Breast epithelium (tissue), 4 donors: ENCODE measurements at regions not wholly inside any gene's neighbourhood (a gene's known extent, or its start where the extent isn't known, plus 50 kb on each side); places are given as distances from the start of the nearest gene placed in this dataset.

Source experiments
- DNase-seq, 2 donors: peaks; one replicate each; pipeline ENCODE4 v3.0.0-alpha.2; 2019; ENCODE audit warnings: low spot score in 2 of 2
- H3K27ac ChIP-seq, 2 donors: fragments of 200-600 bp; sonication (generic) in 1 of 2; one replicate each; pipeline ENCODE4 v1.5.1; 2016 to 2019; ENCODE audit warnings: mild to moderate bottlenecking in 1 of 2
- H3K27me3 ChIP-seq, 2 donors: fragments of 200-600 bp; sonication (generic) in 1 of 2; one replicate each; pipeline versions ENCODE4 v1.5.1 to v1.6.0; 2017 to 2019; ENCODE audit warnings: control low read depth in 1 of 2, mild to moderate bottlenecking in 1 of 2
- H3K36me3 ChIP-seq: fragments of 200-600 bp; one replicate; pipeline ENCODE4 v1.5.1; 2019
- H3K4me1 ChIP-seq, 2 donors: fragments of 200-600 bp; sonication (generic); one replicate each; pipeline ENCODE4 v1.5.1; 2016 to 2019; ENCODE audit warnings: control low read depth in 1 of 2
- H3K4me3 ChIP-seq, 3 donors: fragments of 200-600 bp; sonication (generic); 1 replicate in 2 of 3; 2 replicates in 1 of 3; pipeline ENCODE4 v1.5.1; 2016 to 2019; ENCODE audit warnings: mild to moderate bottlenecking in 3 of 3, moderate library complexity in 2 of 3
- H3K9me3 ChIP-seq, 2 donors: fragments of 200-600 bp; sonication (generic) in 1 of 2; one replicate each; pipeline ENCODE4 v1.5.1; 2016 to 2019; ENCODE audit warnings: control low read depth in 1 of 2
- POLR2A ChIP-seq: fragments of 450-650 bp; IDR thresholded peaks from one replicate; pipeline ENCODE4 v1.6.1; 2016; ENCODE audit warnings: antibody characterized with exemption, mild to moderate bottlenecking, moderate library complexity
- POLR2AphosphoS5 ChIP-seq, 3 donors: sonication (generic); formaldehyde crosslinking; IDR thresholded peaks; one replicate each; pipeline ENCODE4 v1.6.1; 2017; ENCODE audit warnings: antibody characterized with exemption in 3 of 3
- intact Hi-C: fragments of 100-400 bp; cut with DNase I; formaldehyde crosslinking; loops from one replicate; pipeline ENCODE4 v1.15.1; 2023; ENCODE audit warnings: low total_unique reads
- TF ChIP-seq, protein P1 (sequence below), 3 donors: fragments of 450-650 bp; IDR thresholded peaks; one replicate each; pipeline ENCODE4 v1.5.1; 2016 to 2017; ENCODE audit warnings: antibody characterized with exemption in 3 of 3, mild to moderate bottlenecking in 3 of 3, moderate library complexity in 3 of 3

DNA sequence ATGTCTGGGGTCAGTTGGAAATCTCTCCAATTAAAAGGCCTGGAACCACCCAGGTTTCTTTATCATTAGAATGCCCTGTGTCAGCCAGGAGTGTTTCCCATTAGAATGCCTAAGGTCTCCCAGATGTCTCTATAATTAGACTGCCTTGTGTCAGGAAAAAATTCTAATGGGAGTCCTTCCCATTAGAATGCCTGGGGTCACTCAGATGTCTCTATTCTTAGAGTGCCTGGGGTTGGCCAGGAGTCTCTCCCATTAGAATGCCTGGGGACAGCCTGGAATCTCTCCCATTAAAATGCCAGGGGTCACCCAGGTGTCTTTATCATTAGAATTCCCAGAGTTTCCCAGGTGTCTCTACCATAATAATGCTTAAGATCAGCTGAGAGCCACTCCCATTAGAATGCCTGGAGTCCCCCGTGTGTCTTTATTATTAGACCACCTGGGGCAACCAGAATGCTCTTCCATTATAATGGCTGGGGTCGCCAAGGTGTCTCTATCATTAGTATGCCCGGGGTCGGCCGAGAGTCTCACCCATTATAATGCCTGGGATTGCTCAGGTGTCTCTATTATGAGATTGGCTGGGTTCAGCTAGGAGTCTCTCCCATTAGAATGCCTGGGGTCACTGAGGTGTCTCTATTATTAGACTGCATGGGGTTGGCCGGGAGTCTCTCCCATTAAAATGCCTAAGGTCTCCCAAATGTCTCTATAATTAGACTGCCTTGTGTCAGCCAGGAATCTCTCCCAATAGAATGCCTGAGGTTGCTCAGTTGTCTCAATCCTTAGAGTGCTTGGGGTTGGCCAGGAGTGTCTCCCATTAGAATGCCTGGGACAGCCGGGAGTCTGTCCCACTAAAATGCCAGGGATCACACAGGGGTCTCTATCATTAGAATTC lies 2254.6 kb downstream of the TP53TG3F start:
- Histone ChIP-seq H3K9me3 (peaks cover 32 to 47% of the 10 kb centered on the region in 2 donors), H3K4me3 (no peak overlapping the region), H3K4me1 (no peaks in the 10 kb centered on the region), H3K27me3 (no peaks in the 10 kb centered on the region), H3K36me3 (no peaks in the 10 kb centered on the region), H3K27ac (no peak overlapping the region)
- TF ChIP-seq POLR2AphosphoS5 (IDR thresholded peaks at IDR 0.05) = no peak
- no peak for TF ChIP-seq POLR2A
- TF ChIP-seq, protein P1, sequence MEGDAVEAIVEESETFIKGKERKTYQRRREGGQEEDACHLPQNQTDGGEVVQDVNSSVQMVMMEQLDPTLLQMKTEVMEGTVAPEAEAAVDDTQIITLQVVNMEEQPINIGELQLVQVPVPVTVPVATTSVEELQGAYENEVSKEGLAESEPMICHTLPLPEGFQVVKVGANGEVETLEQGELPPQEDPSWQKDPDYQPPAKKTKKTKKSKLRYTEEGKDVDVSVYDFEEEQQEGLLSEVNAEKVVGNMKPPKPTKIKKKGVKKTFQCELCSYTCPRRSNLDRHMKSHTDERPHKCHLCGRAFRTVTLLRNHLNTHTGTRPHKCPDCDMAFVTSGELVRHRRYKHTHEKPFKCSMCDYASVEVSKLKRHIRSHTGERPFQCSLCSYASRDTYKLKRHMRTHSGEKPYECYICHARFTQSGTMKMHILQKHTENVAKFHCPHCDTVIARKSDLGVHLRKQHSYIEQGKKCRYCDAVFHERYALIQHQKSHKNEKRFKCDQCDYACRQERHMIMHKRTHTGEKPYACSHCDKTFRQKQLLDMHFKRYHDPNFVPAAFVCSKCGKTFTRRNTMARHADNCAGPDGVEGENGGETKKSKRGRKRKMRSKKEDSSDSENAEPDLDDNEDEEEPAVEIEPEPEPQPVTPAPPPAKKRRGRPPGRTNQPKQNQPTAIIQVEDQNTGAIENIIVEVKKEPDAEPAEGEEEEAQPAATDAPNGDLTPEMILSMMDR (IDR thresholded peaks at IDR 0.05) = no peak
- no peak for DNase-seq
- intact Hi-C loops = loop anchor here (5.0 kb wide), 1 partner anchor 332 kb away; no protein-coding TSS in a partner anchor

DNA sequence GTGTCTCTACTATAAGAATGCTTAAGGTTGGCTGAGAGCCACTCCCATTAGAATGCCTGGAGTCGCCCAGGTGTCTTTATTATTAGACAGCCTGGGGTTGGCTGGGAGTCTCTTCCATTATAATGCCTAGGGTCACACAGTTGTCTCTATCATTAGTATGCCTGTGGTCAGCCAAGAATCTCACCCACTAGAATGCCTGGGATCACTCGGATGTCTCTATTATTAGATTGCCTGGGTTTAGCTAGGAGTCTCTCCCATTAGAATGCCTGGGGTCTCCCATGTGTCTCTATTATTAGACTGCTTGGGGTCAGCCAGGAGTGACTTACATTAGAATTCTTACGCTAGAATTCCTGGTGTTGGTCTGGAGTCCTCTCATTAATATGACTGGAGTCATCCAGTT lies 2255.3 kb downstream of the TP53TG3F start:
- Histone ChIP-seq H3K36me3 (no peaks in the 10 kb centered on the region), H3K27me3 (no peaks in the 10 kb centered on the region), H3K9me3 (peaks cover 32 to 51% of the 10 kb centered on the region in 2 donors), H3K4me1 (no peaks in the 10 kb centered on the region), H3K27ac (no peak overlapping the region), H3K4me3 (no peak overlapping the region)
- DNase-seq = no peak
- TF ChIP-seq, protein P1 (IDR thresholded peaks at IDR 0.05) = no peak
- no peak for TF ChIP-seq POLR2AphosphoS5 (IDR thresholded peaks at IDR 0.05)
- no peak for TF ChIP-seq POLR2A
- intact Hi-C loops = loop anchor here (5.0 kb wide), 1 partner anchor 332 kb away; no protein-coding TSS in a partner anchor

DNA sequence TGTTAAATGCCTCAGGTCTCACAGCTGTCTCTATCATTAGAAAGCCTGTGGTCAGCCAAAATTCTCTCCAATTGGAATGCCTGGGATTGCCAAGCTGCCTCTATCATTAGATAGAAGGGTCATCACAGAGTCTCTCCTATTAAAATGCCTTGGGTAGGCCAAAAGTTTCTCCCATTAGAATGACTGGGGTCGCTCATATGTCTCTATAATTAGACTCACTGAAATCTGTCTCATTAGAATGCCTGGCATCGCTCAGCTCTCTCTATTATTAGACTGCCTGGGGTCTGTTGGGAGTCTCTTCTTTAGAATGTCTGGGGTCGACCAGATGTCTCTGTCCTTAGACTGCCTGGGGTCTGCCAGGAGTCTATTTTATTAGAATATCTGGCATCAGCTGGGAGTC lies 2265.1 kb downstream of the TP53TG3F start:
- Histone ChIP-seq H3K27ac (no peak overlapping the region), H3K4me3 (no peak overlapping the region), H3K36me3 (no peaks in the 10 kb centered on the region), H3K9me3 (peaks cover 24 to 57% of the 10 kb centered on the region in 2 donors), H3K4me1 (no peaks in the 10 kb centered on the region), H3K27me3 (no peaks in the 10 kb centered on the region)
- no peak for TF ChIP-seq POLR2AphosphoS5 (IDR thresholded peaks at IDR 0.05)
- TF ChIP-seq, protein P1 (IDR thresholded peaks at IDR 0.05) = no peak
- no peak for TF ChIP-seq POLR2A
- DNase-seq = no peak
- intact Hi-C loops = no loop called here

DNA sequence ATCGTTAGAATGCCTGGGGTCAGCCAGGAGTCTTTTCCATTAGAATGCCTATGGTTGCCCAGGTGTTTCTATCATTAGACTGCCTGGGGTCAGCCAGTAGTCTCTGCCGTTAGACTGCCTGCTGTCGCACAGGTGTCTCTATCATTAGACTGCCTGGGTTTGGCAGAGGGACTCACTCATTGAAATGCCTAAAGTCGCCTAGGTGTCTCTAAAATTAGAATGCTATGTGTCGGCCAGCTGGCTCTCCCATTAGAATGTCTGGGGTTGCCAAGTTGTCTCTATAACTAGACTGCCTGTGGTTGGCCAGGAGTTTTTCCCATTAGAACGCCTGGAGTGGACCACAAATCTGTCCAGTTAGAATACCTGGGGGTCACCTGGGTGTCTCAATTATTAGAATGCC lies 2266.5 kb downstream of the TP53TG3F start:
- DNase-seq = no peak
- no peak for TF ChIP-seq POLR2A
- TF ChIP-seq POLR2AphosphoS5 (IDR thresholded peaks at IDR 0.05) = no peak
- TF ChIP-seq, protein P1 (IDR thresholded peaks at IDR 0.05) = no peak
- no peaks in the 10 kb centered on the region for H3K4me1 ChIP-seq
- no peak overlapping the region for H3K4me3 ChIP-seq
- H3K36me3 ChIP-seq = no peaks in the 10 kb centered on the region
- intact Hi-C loops = no loop called here
- H3K9me3 ChIP-seq = peaks cover 24 to 55% of the 10 kb centered on the region in 2 donors
- no peaks in the 10 kb centered on the region for H3K27me3 ChIP-seq
- no peak overlapping the region for H3K27ac ChIP-seq

DNA sequence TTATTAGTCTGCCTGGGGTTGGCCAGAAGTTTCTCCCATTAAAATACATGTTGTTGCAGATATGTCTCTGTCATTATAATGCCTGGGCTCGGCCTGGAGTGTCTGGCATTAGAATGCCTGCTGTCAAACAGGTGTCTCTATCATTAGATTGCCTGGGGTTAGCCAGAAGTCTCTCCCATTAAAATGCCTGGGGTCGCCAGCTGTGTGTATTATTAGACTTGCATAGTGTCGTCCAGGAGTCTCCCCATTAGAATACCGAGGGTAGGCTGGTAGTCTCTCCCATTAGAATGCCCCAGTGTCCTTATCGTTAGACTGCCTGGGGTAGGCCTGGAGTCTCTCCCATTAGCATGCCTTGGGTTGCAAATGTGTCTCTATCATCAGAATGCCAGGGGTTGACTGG lies 2270.8 kb downstream of the TP53TG3F start:
- intact Hi-C loops = no loop called here
- TF ChIP-seq POLR2AphosphoS5 (IDR thresholded peaks at IDR 0.05) = no peak
- TF ChIP-seq, protein P1 (IDR thresholded peaks at IDR 0.05) = no peak
- TF ChIP-seq POLR2A = no peak
- no peaks in the 10 kb centered on the region for H3K27me3 ChIP-seq
- H3K4me3 ChIP-seq = no peak overlapping the region
- H3K36me3 ChIP-seq = no peaks in the 10 kb centered on the region
- H3K4me1 ChIP-seq = no peaks in the 10 kb centered on the region
- no peak overlapping the region for H3K27ac ChIP-seq
- H3K9me3 ChIP-seq = peaks cover 30 to 54% of the 10 kb centered on the region in 2 donors
- no peak for DNase-seq
